Endothelial cell of umbilical vein (primary cell): ENCODE measurements at regions not wholly inside any gene's neighbourhood (a gene's known extent, or its start where the extent isn't known, plus 50 kb on each side); places are given as distances from the start of the nearest gene placed in this dataset.

Experiments
- BruUV-seq: library from RNA; stranded (reverse); fragments of 400-500 nt; replicated peaks from 2 replicates; lab custom pipeline; 2021; lab: Mats Ljungman, UMichigan
- CTCF ChIA-PET: fragments of 300-600, 350-600 bp; sonication (Branson Sonifier 250); formaldehyde crosslinking; loops from one replicate; lab custom pipeline; 2021; ENCODE audit warnings: antibody characterized with exemption, inconsistent platforms; lab: Charles Lee
- POLR2A ChIA-PET: fragments of 300-600, 350-600 bp; sonication (Branson Sonifier 250); formaldehyde crosslinking; loops from one replicate; lab custom pipeline; 2021; ENCODE audit warnings: antibody characterized with exemption, inconsistent platforms; lab: Charles Lee
- DNase-seq: peaks from one replicate; pipeline ENCODE4 v3.0.0-alpha.2; 2011; ENCODE audit warnings: low read depth, low spot score
- FAIRE-seq: peaks from 2 replicates; lab custom pipeline; 2011; peaks lifted over from hg19 to GRCh38; lab: Jason Lieb, UNC
- H2AFZ ChIP-seq: 2 replicates; pipeline ENCODE4 v1.6.0; 2012; ENCODE audit warnings: low read depth, low read length, control low read depth, inconsistent platforms
- H3K27ac ChIP-seq: 2 replicates; pipeline ENCODE4 v1.5.1; 2011; ENCODE audit warnings: low read depth, mild to moderate bottlenecking, control low read depth, low read length, moderate library complexity; ENCODE audit not compliant: insufficient read depth
- H3K27me3 ChIP-seq, 2 experiments: 2 replicates each; pipeline versions ENCODE4 v1.6.0 to v1.6.1; 2011; ENCODE audit warnings: low read length in 2 of 2, mixed read lengths in 1 of 2; ENCODE audit not compliant: control insufficient read depth in 2 of 2, insufficient read depth in 2 of 2
- H3K36me3 ChIP-seq, 2 experiments: 2 replicates in 1 of 2; 3 replicates in 1 of 2; pipeline ENCODE4 v1.5.1; 2011; ENCODE audit warnings: low read length in 2 of 2, mild to moderate bottlenecking in 1 of 2, moderate library complexity in 1 of 2; ENCODE audit not compliant: control insufficient read depth in 2 of 2, insufficient read depth in 2 of 2; ENCODE audit errors: extremely low read depth in 1 of 2
- H3K4me1 ChIP-seq: 3 replicates; pipeline ENCODE4 v1.5.1; 2011; ENCODE audit warnings: mild to moderate bottlenecking, low read length; ENCODE audit not compliant: control insufficient read depth, insufficient read depth; ENCODE audit errors: extremely low read depth
- H3K4me2 ChIP-seq: 2 replicates; pipeline ENCODE4 v1.6.1; 2011; ENCODE audit warnings: low read length, control low read depth, mixed read lengths; ENCODE audit not compliant: insufficient read depth
- H3K4me3 ChIP-seq, 3 experiments: fragments of 200-600 bp in 1 of 3; sonication (generic), shearing (Covaris generic) in 1 of 3; replicated peaks in 1 of 3; 2 replicates each; pipeline ENCODE4 v1.5.1; 2011 to 2016; ENCODE audit warnings: control low read depth in 3 of 3, low read length in 3 of 3, mild to moderate bottlenecking in 2 of 3, inconsistent platforms in 1 of 3, low read depth in 1 of 3, moderate library complexity in 1 of 3; ENCODE audit not compliant: insufficient read depth in 1 of 3
- H3K79me2 ChIP-seq: 2 replicates; pipeline ENCODE4 v1.6.0; 2012; ENCODE audit warnings: low read length, inconsistent platforms; ENCODE audit not compliant: control insufficient read depth, insufficient read depth
- H3K9ac ChIP-seq: replicated peaks from 2 replicates; pipeline ENCODE3; 2011; ENCODE audit warnings: low read length, control low read depth; ENCODE audit not compliant: insufficient read depth; ENCODE audit errors: extremely low read depth
- H3K9me1 ChIP-seq: replicated peaks from 3 replicates; pipeline ENCODE4 v1.6.0; 2011; ENCODE audit warnings: mild to moderate bottlenecking, low read length; ENCODE audit not compliant: control insufficient read depth, insufficient read depth; ENCODE audit errors: extremely low read depth
- H3K9me3 ChIP-seq: replicated peaks from 2 replicates; pipeline ENCODE4 v1.5.1; 2012; ENCODE audit warnings: low read length, inconsistent platforms; ENCODE audit not compliant: control insufficient read depth, insufficient read depth
- H4K20me1 ChIP-seq: replicated peaks from 2 replicates; pipeline ENCODE3; 2011; ENCODE audit warnings: mild to moderate bottlenecking, low read length; ENCODE audit not compliant: control insufficient read depth, insufficient read depth; ENCODE audit errors: extremely low read depth
- CTCF ChIP-seq, 2 donors: IDR thresholded peaks; 1 replicate in 1 of 2; 2 replicates in 1 of 2; pipeline ENCODE4 v1.5.1; 2011; ENCODE audit warnings: low read length in 2 of 2, mild to moderate bottlenecking in 2 of 2, moderate library complexity in 2 of 2, control low read depth in 1 of 2, inconsistent platforms in 1 of 2, low read depth in 1 of 2; ENCODE audit not compliant: insufficient read depth in 1 of 2; ENCODE audit errors: extremely low read depth in 1 of 2
- EZH2 ChIP-seq: IDR thresholded peaks from 2 replicates; pipeline ENCODE4 v1.6.1; 2012; ENCODE audit warnings: borderline replicate concordance, low read depth, mild to moderate bottlenecking, moderate library complexity, low read length, inconsistent platforms; ENCODE audit not compliant: severe bottlenecking
- FOS ChIP-seq: IDR thresholded peaks from 2 replicates; pipeline ENCODE4 v1.6.1; 2011; ENCODE audit warnings: mild to moderate bottlenecking, low read length, moderate library complexity, borderline replicate concordance; ENCODE audit not compliant: insufficient read depth
- GATA2 ChIP-seq: IDR thresholded peaks from 2 replicates; pipeline ENCODE4 v1.7.0; 2011; ENCODE audit warnings: low read depth, mild to moderate bottlenecking, moderate library complexity, mixed read lengths, low read length; ENCODE audit not compliant: insufficient read length, insufficient read depth
- JUN ChIP-seq: IDR thresholded peaks from 2 replicates; pipeline ENCODE4 v1.6.1; 2011; ENCODE audit warnings: borderline replicate concordance, low read depth; ENCODE audit not compliant: insufficient read length, insufficient read depth
- MAX ChIP-seq: IDR thresholded peaks from 2 replicates; pipeline ENCODE4 v1.6.1; 2011; ENCODE audit not compliant: insufficient read depth, insufficient read length
- MYC ChIP-seq: IDR thresholded peaks from one replicate; pipeline ENCODE4 v1.6.1; 2011; ENCODE audit warnings: mild to moderate bottlenecking, low read depth, low read length
- POLR2A ChIP-seq: IDR thresholded peaks from 2 replicates; pipeline ENCODE4 v1.6.1; 2012; ENCODE audit warnings: low read depth, mild to moderate bottlenecking, control low read depth, low read length
- POLR2AphosphoS5 ChIP-seq: IDR thresholded peaks from 2 replicates; pipeline ENCODE4 v1.6.1; 2012; ENCODE audit warnings: low read depth, mild to moderate bottlenecking, control low read depth, low read length, moderate library complexity; ENCODE audit not compliant: insufficient read depth
- dilution Hi-C: fragments of 300-500 bp; cut with MboI; formaldehyde crosslinking; loops from one replicate; pipeline ENCODE4 v1.15.0; 2019; ENCODE audit warnings: low sequenced_read_pairs; ENCODE audit not compliant: extremely low pct_ligation_motif_present
- intact Hi-C: fragments of 100-400 bp; cut with micrococcal nuclease; formaldehyde crosslinking; loops from one replicate; pipeline ENCODE4 v1.10.0; 2022

GRCh38 chr16:66266436-66267291 lies 99.8 kb upstream of the CDH5 start:
- Histone ChIP-seq H3K9me3 (no peaks in the 10 kb centered on the region), H3K79me2 (no peaks in the 10 kb centered on the region), H3K4me2 (no peak overlapping the region), H3K27me3 (peaks cover 0 to 7% of the 10 kb centered on the region in 2 experiments), H2AFZ (no peak overlapping the region), H3K36me3 (no peaks in the 10 kb centered on the region), H3K9me1 (no peaks in the 10 kb centered on the region), H4K20me1 (no peaks in the 10 kb centered on the region), H3K9ac (no peak overlapping the region), H3K27ac (no peak overlapping the region), H3K4me3 (no peak overlapping the region), H3K4me1 (no peaks in the 10 kb centered on the region)
- FAIRE-seq: no peak
- dilution Hi-C loops: no loop called here
- intact Hi-C loops: no loop called here
- CTCF ChIA-PET: no interaction called here
- BruUV-seq: no TSS peak
- DNase-seq: no peak
- TF ChIP-seq CTCF (IDR thresholded peaks at IDR 0.05; ENCODE audit: extremely low read depth in 1 of 2, insufficient read depth in 1 of 2, low read depth in 1 of 2, low read length in 2 of 2) (no peak), EZH2 (no peak), FOS (no peak), MYC (no peak), POLR2A (no peak), POLR2AphosphoS5 (no peak), GATA2 (no peak), MAX (no peak), JUN (no peak)
- POLR2A ChIA-PET: interaction anchor here (0.7 kb wide), 1 partner anchor 7 kb away, joined by 9 read pairs; no protein-coding TSS in a partner anchor
